ENCODE measurements at regions not wholly inside any gene's neighbourhood (a gene's known extent, or its start where the extent isn't known, plus 50 kb on each side); places are given as distances from the start of the nearest gene placed in this dataset.
"Not testable (repeated sequence)": the region's sequence is repeated elsewhere in the genome, so short reads cannot be mapped to it uniquely, and the experiment has no call there.

- DNase-seq = peak in 1 of 35 experiments; percentile 3
- H3K4me1 ChIP-seq (ENCODE audit: control insufficient read depth in 1 of 2, extremely low read depth in 1 of 2, insufficient read depth in 2 of 2, low read length in 2 of 2) = peaks cover 10 to 28% of the 10 kb centered on the region in 2 experiments
- H3K9me3 ChIP-seq = no peaks in the 10 kb centered on the region
- ChIA-PET CTCF (no interaction called here), POLR2A (interaction anchor here in 1 of 2 donors (0.6 to 1.2 kb wide), 4 partner anchors 10 to 913 kb away, joined by 3 to 7 read pairs (median 4); partner anchors contain the start of gene ZNF726)
- H3K36me3 Mint-ChIP-seq = peaks cover 18% of the 10 kb centered on the region
- H3K27ac Mint-ChIP-seq = peak overlapping the region; percentile 99
- H3K4me3 ChIP-seq (ENCODE audit: control insufficient read depth in 1 of 2, extremely low read depth in 1 of 2, low read length in 1 of 2) = peak overlapping the region; percentile 26 to 100
- peak overlapping the region; percentile 21 for H3K27ac ChIP-seq (ENCODE audit: low read length)
- H3K9me3 Mint-ChIP-seq = no peaks in the 10 kb centered on the region
- peak overlapping the region; percentile 94 to 100 (median 100) for H3K4me3 Mint-ChIP-seq
- H3K4me1 Mint-ChIP-seq = peaks cover 41 to 57% (median 51%) of the 10 kb centered on the region in 3 donors
- H3K36me3 ChIP-seq (ENCODE audit: control insufficient read depth in 2 of 2, extremely low read depth in 1 of 2, insufficient read depth in 1 of 2, low read length in 1 of 2) = no peaks in the 10 kb centered on the region
- 95% methylated on average over 7 of the region's 15 CpGs for WGBS (ENCODE audit: insufficient coverage)
- ATAC-seq (replicated peaks in 1 of 4) = no peak
- no peaks in the 10 kb centered on the region for H3K27me3 ChIP-seq (replicated peaks in 1 of 2; ENCODE audit: control insufficient read depth in 2 of 2, extremely low read depth in 1 of 2, insufficient read depth in 2 of 2, low read length in 1 of 2)
- no peaks in the 10 kb centered on the region for H3K27me3 Mint-ChIP-seq
Measured at GRCh38 chr19:24032651-24033050, 54.3 kb upstream of the ZNF254 start.

GRCh38 chr19:24033301-24033962, 53.6 kb upstream of the ZNF254 start:
- Histone ChIP-seq H3K4me3 (ENCODE audit: control insufficient read depth in 1 of 2, extremely low read depth in 1 of 2, low read length in 1 of 2) (peak overlapping the region; percentile 89 to 100), H3K27ac (ENCODE audit: low read length) (peak overlapping the region; percentile 91), H3K27me3 (replicated peaks in 1 of 2; ENCODE audit: control insufficient read depth in 2 of 2, extremely low read depth in 1 of 2, insufficient read depth in 2 of 2, low read length in 1 of 2) (no peaks in the 10 kb centered on the region), H3K9me3 (no peaks in the 10 kb centered on the region), H3K4me1 (ENCODE audit: control insufficient read depth in 1 of 2, extremely low read depth in 1 of 2, insufficient read depth in 2 of 2, low read length in 2 of 2) (peaks cover 10 to 28% of the 10 kb centered on the region in 2 experiments), H3K36me3 (ENCODE audit: control insufficient read depth in 2 of 2, extremely low read depth in 1 of 2, insufficient read depth in 1 of 2, low read length in 1 of 2) (peaks cover 0 to 4% of the 10 kb centered on the region in 2 donors)
- DNase-seq (peak; percentile 49 to 92 (median 83)), ATAC-seq (replicated peaks in 1 of 4) (peak; percentile 98 to 99 (median 98))
- Mint-ChIP-seq H3K4me3 (peak overlapping the region; percentile 94 to 100 (median 100)), H3K36me3 (peaks cover 19% of the 10 kb centered on the region), H3K27me3 (no peaks in the 10 kb centered on the region), H3K27ac (peak overlapping the region; percentile 99), H3K9me3 (no peaks in the 10 kb centered on the region), H3K4me1 (peaks cover 41 to 58% (median 57%) of the 10 kb centered on the region in 3 donors)
- WGBS (ENCODE audit: insufficient coverage) = under 1% methylated on average over 38 of the region's 41 CpGs
- POLR2A ChIA-PET = interaction anchor here (0.6 to 1.3 kb wide), 7 partner anchors 10 to 639 kb away, joined by 3 to 7 read pairs (median 3); a partner anchor contains a TSS
- CTCF ChIA-PET = interaction anchor here (0.7 to 1.4 kb wide), 2 partner anchors 10 to 351 kb away, joined by 3 read pairs; no protein-coding TSS in a partner anchor

- peak in 23 of 35 experiments; percentile 5 to 44 (median 13) for DNase-seq
- H3K9me3 Mint-ChIP-seq = no peaks in the 10 kb centered on the region
- H3K27ac ChIP-seq (ENCODE audit: low read length) = peak overlapping the region; percentile 91
- ChIA-PET POLR2A (interaction anchor here (0.6 to 1.3 kb wide), 5 partner anchors 9 to 639 kb away, joined by 3 to 7 read pairs (median 3); a partner anchor contains a TSS), CTCF (interaction anchor here in 1 of 2 donors (1.4 kb wide), 1 partner anchor 9 kb away, joined by 3 read pairs; no protein-coding TSS in a partner anchor)
- H3K27me3 Mint-ChIP-seq = no peaks in the 10 kb centered on the region
- H3K27me3 ChIP-seq (replicated peaks in 1 of 2; ENCODE audit: control insufficient read depth in 2 of 2, extremely low read depth in 1 of 2, insufficient read depth in 2 of 2, low read length in 1 of 2) = no peaks in the 10 kb centered on the region
- under 1% methylated on average over 13 of the region's 15 CpGs for WGBS (ENCODE audit: insufficient coverage)
- H3K36me3 ChIP-seq (ENCODE audit: control insufficient read depth in 2 of 2, extremely low read depth in 1 of 2, insufficient read depth in 1 of 2, low read length in 1 of 2) = peaks cover 0 to 9% of the 10 kb centered on the region in 2 donors
- peaks cover 24% of the 10 kb centered on the region for H3K36me3 Mint-ChIP-seq
- no peaks in the 10 kb centered on the region for H3K9me3 ChIP-seq
- peak overlapping the region; percentile 94 to 100 (median 100) for H3K4me3 Mint-ChIP-seq
- peak overlapping the region; percentile 89 to 100 for H3K4me3 ChIP-seq (ENCODE audit: control insufficient read depth in 1 of 2, extremely low read depth in 1 of 2, low read length in 1 of 2)
- ATAC-seq (replicated peaks in 1 of 4) = peak; percentile 26 to 45 (median 40)
- H3K27ac Mint-ChIP-seq = peak overlapping the region; percentile 99
- peaks cover 41 to 64% (median 62%) of the 10 kb centered on the region in 3 donors for H3K4me1 Mint-ChIP-seq
- H3K4me1 ChIP-seq (ENCODE audit: control insufficient read depth in 1 of 2, extremely low read depth in 1 of 2, insufficient read depth in 2 of 2, low read length in 2 of 2) = peaks cover 10 to 33% of the 10 kb centered on the region in 2 experiments
Measured at GRCh38 chr19:24033963-24034342, 53.0 kb upstream of the ZNF254 start.

GRCh38 chr19:24035261-24035880, 51.6 kb upstream of the ZNF254 start:
- Mint-ChIP-seq H3K27ac (peak overlapping the region; percentile 25 to 46), H3K4me3 (peak overlapping the region; percentile 65 to 100 (median 94)), H3K36me3 (peaks cover 34% of the 10 kb centered on the region), H3K4me1 (peaks cover 52 to 69% (median 62%) of the 10 kb centered on the region in 3 donors)
- ATAC-seq (replicated peaks in 1 of 4); H3K9me3 ChIP-seq; H3K27me3 ChIP-seq (replicated peaks in 1 of 2; ENCODE audit: control insufficient read depth in 2 of 2, extremely low read depth in 1 of 2, insufficient read depth in 2 of 2, low read length in 1 of 2); H3K4me3 ChIP-seq (ENCODE audit: control insufficient read depth in 1 of 2, extremely low read depth in 1 of 2, low read length in 1 of 2); H3K27ac ChIP-seq (ENCODE audit: low read length); H3K27me3 Mint-ChIP-seq; POLR2A ChIA-PET; H3K9me3 Mint-ChIP-seq; DNase-seq; CTCF ChIA-PET; H3K36me3 ChIP-seq (ENCODE audit: control insufficient read depth in 2 of 2, extremely low read depth in 1 of 2, insufficient read depth in 1 of 2, low read length in 1 of 2): not testable (repeated sequence)
- H3K4me1 ChIP-seq (ENCODE audit: control insufficient read depth in 1 of 2, extremely low read depth in 1 of 2, insufficient read depth in 2 of 2, low read length in 2 of 2) = peaks cover 10 to 33% of the 10 kb centered on the region in 2 experiments
- 88% methylated on average over 3 of the region's 12 CpGs for WGBS (ENCODE audit: insufficient coverage)
